G401 (cell line): ENCODE measurements at regions not wholly inside any gene's neighbourhood (a gene's known extent, or its start where the extent isn't known, plus 50 kb on each side); places are given as distances from the start of the nearest gene placed in this dataset.
A peak's percentile ranks its signal among the peaks of the same experiment; 100 is the strongest.

ENCODE experiments used
- DNase-seq: peaks from one replicate; pipeline ENCODE4 v3.0.0-alpha.2; 2015; ENCODE audit warnings: low spot score
- in situ Hi-C: cut with HindIII; loops from 2 replicates; pipeline ENCODE4 v1.10.0; 2016; ENCODE audit warnings: low sequenced_read_pairs, mixed read lengths

GRCh38 chr6:82569022-82569421 is 205.4 kb downstream of the TPBG start:
- in situ Hi-C loops, result no loop called here

GRCh38 chr6:82570083-82570482 is 206.5 kb downstream of the TPBG start:
- no peak for DNase-seq
- in situ Hi-C loops, result no loop called here

More at GRCh38 chr6:82569022-82569421, 205.4 kb downstream of the TPBG start:
- DNase-seq, result no peak

GRCh38 chr6:82571455-82571854 is 207.8 kb downstream of the TPBG start:
- in situ Hi-C loops, result no loop called here
- DNase-seq, result no peak

- DNase-seq, result no peak
- in situ Hi-C loops, result no loop called here
Measured at GRCh38 chr6:82573254-82573972, 209.8 kb downstream of the TPBG start.

- no peak for DNase-seq
- in situ Hi-C loops, result no loop called here
Measured at GRCh38 chr6:82576284-82576683, 212.7 kb downstream of the TPBG start.

GRCh38 chr6:82584194-82584695 is 220.6 kb downstream of the TPBG start:
- in situ Hi-C loops, result no loop called here
- no peak for DNase-seq

- in situ Hi-C loops, result no loop called here
- DNase-seq, result no peak
Measured at GRCh38 chr6:82584856-82585255, 221.2 kb downstream of the TPBG start.

- in situ Hi-C loops, result no loop called here
- DNase-seq, result no peak
Measured at GRCh38 chr6:82588020-82588419, 224.4 kb downstream of the TPBG start.

GRCh38 chr6:82588859-82589412 is 225.3 kb downstream of the TPBG start:
- in situ Hi-C loops, result no loop called here

GRCh38 chr6:82589509-82590206 is 226.0 kb downstream of the TPBG start:
- DNase-seq, result no peak
- in situ Hi-C loops, result no loop called here

More at GRCh38 chr6:82588859-82589412, 225.3 kb downstream of the TPBG start:
- no peak for DNase-seq

- DNase-seq, result no peak
- in situ Hi-C loops, result no loop called here
Measured at GRCh38 chr6:82597201-82597600, 233.6 kb downstream of the TPBG start.

GRCh38 chr6:82602776-82603175 is 239.2 kb downstream of the TPBG start:
- in situ Hi-C loops, result no loop called here
- no peak for DNase-seq

GRCh38 chr6:82603871-82604270 is 240.3 kb downstream of the TPBG start:
- in situ Hi-C loops, result no loop called here
- no peak for DNase-seq

- DNase-seq, result peak; percentile 11
- in situ Hi-C loops, result no loop called here
Measured at GRCh38 chr6:82607998-82608725, 244.5 kb downstream of the TPBG start.

GRCh38 chr6:82608781-82609180 is 245.2 kb downstream of the TPBG start:
- in situ Hi-C loops, result no loop called here
- DNase-seq, result peak; percentile 41

GRCh38 chr6:82611751-82612150 is 248.1 kb downstream of the TPBG start:
- DNase-seq, result no peak
- in situ Hi-C loops, result no loop called here

GRCh38 chr6:82612475-82613039 is 248.9 kb downstream of the TPBG start:
- in situ Hi-C loops, result no loop called here
- DNase-seq, result no peak

- in situ Hi-C loops, result no loop called here
- DNase-seq, result no peak
Measured at GRCh38 chr6:82614518-82614917, 250.9 kb downstream of the TPBG start.

GRCh38 chr6:82616386-82617028 is 252.9 kb downstream of the TPBG start:
- DNase-seq, result peak; percentile 5

More at GRCh38 chr6:82616386-82617028, 252.9 kb downstream of the TPBG start:
- in situ Hi-C loops, result no loop called here
